ENCODE measurements at regions not wholly inside any gene's neighbourhood (a gene's known extent, or its start where the extent isn't known, plus 50 kb on each side); places are given as distances from the start of the nearest gene placed in this dataset.

GRCh38 chr5:38680094-38680825 lies 123.8 kb upstream of the LIFR start:
- Histone ChIP-seq H2BK15ac (ENCODE audit: low read length) (no peak overlapping the region), H2BK120ac (replicated peaks; ENCODE audit: low read depth, low read length) (no peak overlapping the region), H3K79me2 (ENCODE audit: control insufficient read depth in 1 of 2, insufficient read depth in 2 of 2, low read length in 2 of 2) (no peaks in the 10 kb centered on the region), H2AFZ (ENCODE audit: low read length) (no peak overlapping the region), H4K5ac (ENCODE audit: insufficient read length, low read depth, low read length) (no peak overlapping the region), H2AK5ac (ENCODE audit: low read depth, low read length) (no peak overlapping the region), H3K18ac (ENCODE audit: extremely low read depth, low read length) (no peak overlapping the region), H3K23ac (ENCODE audit: insufficient read length) (no peak overlapping the region), H3K9me3 (ENCODE audit: insufficient read depth in 2 of 2, low read depth in 1 of 2, low read length in 1 of 2) (no peaks in the 10 kb centered on the region), H4K20me1 (replicated peaks in 1 of 2; ENCODE audit: control insufficient read depth in 1 of 2, insufficient read depth in 2 of 2, low read length in 2 of 2) (no peaks in the 10 kb centered on the region), H3K4me3 (ENCODE audit: extremely low read depth in 1 of 4, insufficient read depth in 2 of 4, low read depth in 3 of 4, low read length in 4 of 4) (no peak overlapping the region), H3K14ac (ENCODE audit: insufficient read length) (no peak overlapping the region), H3K56ac (replicated peaks; ENCODE audit: insufficient read length, low read depth, low read length) (no peak overlapping the region), H4K91ac (replicated peaks; ENCODE audit: insufficient read length, low read length) (no peak overlapping the region), H3K4ac (replicated peaks; ENCODE audit: insufficient read length, low read depth, low read length) (no peak overlapping the region), H3K23me2 (ENCODE audit: low read depth, low read length) (no peaks in the 10 kb centered on the region), H3K4me1 (replicated peaks in 1 of 4; ENCODE audit: control insufficient read depth in 3 of 4, insufficient read depth in 4 of 4, low read length in 3 of 4) (no peaks in the 10 kb centered on the region), H2BK5ac (ENCODE audit: low read depth, low read length) (no peak overlapping the region), H3K27ac (ENCODE audit: low read depth, low read length) (no peak overlapping the region), H3K9ac (replicated peaks in 1 of 4; ENCODE audit: extremely low read depth in 1 of 4, low read depth in 3 of 4, low read length in 3 of 4) (no peak overlapping the region), H4K8ac (ENCODE audit: extremely low read depth, insufficient read depth, low read length) (no peak overlapping the region), H3K79me1 (ENCODE audit: low read depth, low read length) (no peaks in the 10 kb centered on the region), H3K36me3 (ENCODE audit: control insufficient read depth in 2 of 4, insufficient read depth in 4 of 4, low read length in 3 of 4) (no peaks in the 10 kb centered on the region), H2BK12ac (ENCODE audit: low read depth, low read length) (no peak overlapping the region), H3K4me2 (ENCODE audit: insufficient read depth in 1 of 2, low read depth in 2 of 2, low read length in 2 of 2) (no peak overlapping the region), H3K27me3 (replicated peaks in 1 of 4; ENCODE audit: control insufficient read depth in 3 of 4, extremely low read depth in 1 of 4, insufficient read depth in 3 of 4, low read length in 3 of 4) (no peaks in the 10 kb centered on the region), H2BK20ac (ENCODE audit: low read length) (no peak overlapping the region)
- CTCF ChIA-PET (ENCODE audit: partially characterized antibody) = interaction anchor here (0.8 to 1.8 kb wide), 2 partner anchors 12 to 238 kb away, joined by 4 to 6 read pairs; no protein-coding TSS in a partner anchor
- POLR2A ChIA-PET (ENCODE audit: partially characterized antibody) = no interaction called here
- no peak for DNase-seq (ENCODE audit: low read depth in 1 of 2, low spot score in 2 of 2)
- no peak for FAIRE-seq
- TF ChIP-seq CEBPB (IDR thresholded peaks at IDR 0.05; ENCODE audit: low read depth, low read length) (no peak), MAX (IDR thresholded peaks at IDR 0.05) (no peak), KDM5A (IDR thresholded peaks at IDR 0.05; ENCODE audit: low read length) (no peak), CTBP2 (IDR thresholded peaks at IDR 0.05; ENCODE audit: borderline replicate concordance, insufficient read depth, insufficient read length, low read length) (no peak), CBX8 (IDR thresholded peaks at IDR 0.05; ENCODE audit: borderline replicate concordance, low read depth, low read length) (no peak), CBX5 (IDR thresholded peaks at IDR 0.05; ENCODE audit: low read depth, low read length) (no peak), POLR2AphosphoS5 (IDR thresholded peaks at IDR 0.05; ENCODE audit: low read depth, low read length) (no peak), HDAC6 (IDR thresholded peaks at IDR 0.05; ENCODE audit: low read depth, low read length) (no peak)
- WGBS, 2 experiments (ENCODE audit: extremely low coverage in 1 of 2, insufficient coverage in 1 of 2, insufficient read length in 1 of 2, insufficient replicate concordance in 2 of 2, low coverage in 1 of 2, low lambda C conversion rate in 2 of 2, missing lambda C conversion rate in 1 of 2) = 89% methylated on average over 5 of the region's 5 CpGs; no CpG with 5 or more reads in 1 of the 2 experiments

Measured in H1 (cell line).